ENCODE measurements at regions not wholly inside any gene's neighbourhood (a gene's known extent, or its start where the extent isn't known, plus 50 kb on each side); places are given as distances from the start of the nearest gene placed in this dataset.

DNA sequence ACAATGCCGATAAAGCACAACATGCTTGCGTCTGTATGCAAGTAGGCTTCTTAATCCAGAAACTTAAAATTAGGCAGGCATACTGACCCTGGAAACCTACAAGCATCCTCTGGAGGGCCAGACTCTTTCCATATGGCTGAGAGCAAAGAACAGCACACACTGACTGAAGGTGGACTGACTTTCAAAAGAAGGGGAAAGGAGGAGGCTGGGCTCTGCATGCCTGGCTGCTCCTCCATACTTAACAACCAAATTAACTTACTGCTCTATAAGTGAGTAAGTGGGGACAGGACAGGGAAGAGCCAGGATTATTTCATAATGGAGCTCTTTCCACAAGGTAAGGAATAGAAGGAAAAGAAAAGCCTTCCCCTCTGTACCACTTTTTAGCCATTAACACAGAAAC lies 55.9 kb upstream of the ATP8A1 start:
- TF ChIP-seq, protein P1, sequence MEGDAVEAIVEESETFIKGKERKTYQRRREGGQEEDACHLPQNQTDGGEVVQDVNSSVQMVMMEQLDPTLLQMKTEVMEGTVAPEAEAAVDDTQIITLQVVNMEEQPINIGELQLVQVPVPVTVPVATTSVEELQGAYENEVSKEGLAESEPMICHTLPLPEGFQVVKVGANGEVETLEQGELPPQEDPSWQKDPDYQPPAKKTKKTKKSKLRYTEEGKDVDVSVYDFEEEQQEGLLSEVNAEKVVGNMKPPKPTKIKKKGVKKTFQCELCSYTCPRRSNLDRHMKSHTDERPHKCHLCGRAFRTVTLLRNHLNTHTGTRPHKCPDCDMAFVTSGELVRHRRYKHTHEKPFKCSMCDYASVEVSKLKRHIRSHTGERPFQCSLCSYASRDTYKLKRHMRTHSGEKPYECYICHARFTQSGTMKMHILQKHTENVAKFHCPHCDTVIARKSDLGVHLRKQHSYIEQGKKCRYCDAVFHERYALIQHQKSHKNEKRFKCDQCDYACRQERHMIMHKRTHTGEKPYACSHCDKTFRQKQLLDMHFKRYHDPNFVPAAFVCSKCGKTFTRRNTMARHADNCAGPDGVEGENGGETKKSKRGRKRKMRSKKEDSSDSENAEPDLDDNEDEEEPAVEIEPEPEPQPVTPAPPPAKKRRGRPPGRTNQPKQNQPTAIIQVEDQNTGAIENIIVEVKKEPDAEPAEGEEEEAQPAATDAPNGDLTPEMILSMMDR (conservative IDR thresholded peaks at IDR 0.05; ENCODE audit: low read depth, low read length), result no peak
- no peak for DNase-seq (ENCODE audit: low read depth)
- no peak overlapping the region for H3K4me3 ChIP-seq (ENCODE audit: low read length)

DNA sequence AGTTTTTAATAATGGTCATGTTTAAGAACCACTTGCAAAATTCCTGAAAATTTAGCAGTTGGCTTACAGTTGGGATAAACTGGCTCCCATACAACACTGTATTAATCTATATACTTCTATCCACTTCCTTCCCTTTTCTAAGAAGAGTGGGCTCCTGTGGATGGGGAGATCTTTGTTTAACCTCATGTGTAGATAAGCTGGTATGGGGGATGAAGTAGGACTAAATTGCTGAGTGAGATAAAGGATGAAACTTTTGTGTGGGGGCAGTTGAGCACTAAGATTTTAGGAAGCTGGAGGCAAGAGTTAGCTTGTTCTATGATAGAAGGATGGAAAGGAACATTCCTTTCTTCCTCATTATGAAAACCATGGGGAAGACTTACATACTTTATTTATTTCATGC lies 54.6 kb upstream of the ATP8A1 start:
- TF ChIP-seq, protein P1 (conservative IDR thresholded peaks at IDR 0.05; ENCODE audit: low read depth, low read length), result no peak
- DNase-seq (ENCODE audit: low read depth), result no peak
- no peak overlapping the region for H3K4me3 ChIP-seq (ENCODE audit: low read length)

DNA sequence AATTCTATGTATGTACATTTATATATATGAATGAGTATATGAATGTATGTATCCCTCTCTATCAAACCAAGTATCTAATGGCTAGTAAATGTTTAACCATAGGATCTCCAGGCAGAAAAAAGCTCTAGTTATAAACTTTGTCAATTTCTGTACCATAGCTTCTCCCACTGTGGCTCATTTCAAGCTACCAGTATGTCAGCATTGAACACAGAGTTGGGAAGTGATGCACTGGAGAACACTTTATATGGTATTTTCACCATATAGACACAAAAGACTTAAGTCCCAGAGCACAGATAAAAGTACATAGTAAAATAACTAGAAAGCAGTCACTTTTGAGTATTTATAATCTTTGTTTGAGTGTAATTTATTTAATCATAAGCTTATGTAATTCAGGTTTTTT lies 53.9 kb upstream of the ATP8A1 start:
- H3K4me3 ChIP-seq (ENCODE audit: low read length), result no peak overlapping the region
- no peak for DNase-seq (ENCODE audit: low read depth)
- TF ChIP-seq, protein P1 (conservative IDR thresholded peaks at IDR 0.05; ENCODE audit: low read depth, low read length), result no peak

DNA sequence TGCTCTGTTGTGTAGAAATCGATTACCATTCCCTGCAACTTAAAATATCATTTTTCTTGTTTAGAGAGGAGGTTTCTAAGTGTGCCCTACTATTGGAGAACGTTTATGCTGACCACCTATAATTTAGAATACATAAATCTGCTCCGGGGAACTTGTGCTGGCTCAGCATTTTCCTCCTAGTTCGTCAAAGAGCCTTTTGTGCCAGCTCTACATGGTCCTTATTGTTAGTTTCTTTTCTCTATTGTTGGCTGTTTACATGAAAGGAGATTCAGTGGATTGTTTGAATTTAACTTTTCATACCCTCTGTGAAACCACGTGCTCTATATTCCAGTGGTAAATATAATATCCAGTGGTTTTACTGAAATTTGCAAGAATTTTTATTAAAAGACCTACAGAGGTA lies 53.4 kb upstream of the ATP8A1 start:
- DNase-seq (ENCODE audit: low read depth), result no peak
- TF ChIP-seq, protein P1 (conservative IDR thresholded peaks at IDR 0.05; ENCODE audit: low read depth, low read length), result no peak
- H3K4me3 ChIP-seq (ENCODE audit: low read length), result no peak overlapping the region

DNA sequence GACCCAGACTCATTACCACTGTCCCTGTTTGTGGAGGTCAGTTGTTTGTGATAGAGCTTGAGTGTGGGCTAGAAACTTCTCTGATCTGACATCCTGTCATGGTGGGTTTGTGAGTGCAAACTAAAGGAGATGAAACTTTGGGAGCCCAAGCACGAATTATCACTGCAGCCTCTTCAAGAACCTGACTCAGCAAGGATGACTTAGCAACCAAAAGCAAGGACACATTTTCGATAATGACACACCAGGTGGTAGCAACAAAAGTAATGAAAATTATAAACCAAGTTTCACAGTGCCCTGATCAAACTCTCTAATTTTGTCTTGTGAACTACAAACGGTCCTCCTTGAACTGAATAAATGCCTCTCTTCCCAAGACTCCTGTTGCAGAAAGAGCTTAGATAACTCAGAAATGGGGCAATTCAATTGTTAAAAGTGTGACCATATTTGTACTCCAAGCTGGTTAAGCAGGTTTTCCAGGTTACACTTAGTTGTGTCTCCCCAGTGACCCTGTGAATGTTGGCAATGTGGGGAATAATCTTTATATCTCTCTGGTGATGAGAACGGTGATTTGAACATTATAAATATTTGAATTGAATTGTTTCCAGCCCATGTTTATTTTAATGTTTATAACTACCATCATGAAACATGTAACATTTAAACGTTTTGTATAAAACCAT lies 52.6 kb upstream of the ATP8A1 start:
- TF ChIP-seq, protein P1 (conservative IDR thresholded peaks at IDR 0.05; ENCODE audit: low read depth, low read length), result no peak
- DNase-seq (ENCODE audit: low read depth), result no peak
- H3K4me3 ChIP-seq (ENCODE audit: low read length), result no peak overlapping the region

DNA sequence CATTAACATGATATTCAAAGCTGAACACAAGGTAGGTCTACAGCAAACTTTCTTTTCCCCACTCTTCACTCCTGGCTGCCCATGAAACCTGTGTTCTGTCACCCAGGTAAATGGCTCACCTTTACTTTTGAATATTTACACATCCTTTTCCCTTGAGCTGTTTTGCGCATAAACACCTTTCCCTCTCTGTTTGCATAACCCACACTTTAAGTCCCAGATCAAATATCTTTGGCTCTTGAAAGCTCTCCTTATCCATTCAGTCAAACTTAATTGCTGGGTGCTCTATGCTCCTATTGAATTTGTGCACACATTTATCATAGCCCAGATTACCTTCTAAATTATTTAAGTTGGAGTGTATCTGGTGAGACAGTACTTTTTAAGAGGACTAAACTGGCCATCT lies 51.7 kb upstream of the ATP8A1 start:
- no peak overlapping the region for H3K4me3 ChIP-seq (ENCODE audit: low read length)
- TF ChIP-seq, protein P1 (conservative IDR thresholded peaks at IDR 0.05; ENCODE audit: low read depth, low read length), result no peak
- DNase-seq (ENCODE audit: low read depth), result no peak
